Aorta (tissue), 5 donors: ENCODE measurements at regions not wholly inside any gene's neighbourhood (a gene's known extent, or its start where the extent isn't known, plus 50 kb on each side); places are given as distances from the start of the nearest gene placed in this dataset.
A peak's percentile ranks its signal among the peaks of the same experiment; 100 is the strongest.

Experiments used
- ATAC-seq: fragments of 200-7000 bp; cut with Tn5 transposase; one replicate; pipeline ENCODE4 v1.9.1; 2022; ENCODE audit warnings: moderate library complexity; ENCODE audit not compliant: low FRiP score
- DNase-seq, 2 donors: peaks; one replicate each; pipeline ENCODE4 v3.0.0-alpha.2; 2020
- H3K27ac ChIP-seq, 2 donors: one replicate each; pipeline ENCODE4 v1.5.1; 2013; ENCODE audit warnings: low read length in 2 of 2, mild to moderate bottlenecking in 2 of 2, moderate library complexity in 2 of 2, control low read depth in 1 of 2, inconsistent platforms in 1 of 2, low read depth in 1 of 2
- H3K27me3 ChIP-seq, 2 donors: one replicate each; pipeline ENCODE4 v1.6.1; 2013; ENCODE audit warnings: control low read depth in 1 of 2, low read length in 1 of 2, mild to moderate bottlenecking in 1 of 2, moderate library complexity in 1 of 2; ENCODE audit not compliant: insufficient read depth in 2 of 2, control insufficient read depth in 1 of 2
- H3K36me3 ChIP-seq, 2 donors: one replicate each; pipeline ENCODE4 v1.6.1; 2013; ENCODE audit warnings: control low read depth in 1 of 2, low read length in 1 of 2, mild to moderate bottlenecking in 1 of 2; ENCODE audit not compliant: insufficient read depth in 2 of 2, control insufficient read depth in 1 of 2
- H3K4me1 ChIP-seq, 2 donors: one replicate each; pipeline ENCODE4 v1.6.1; 2013; ENCODE audit warnings: low read length in 2 of 2, control low read depth in 1 of 2, mild to moderate bottlenecking in 1 of 2, moderate library complexity in 1 of 2; ENCODE audit not compliant: insufficient read depth in 2 of 2, control insufficient read depth in 1 of 2
- H3K4me3 ChIP-seq, 2 donors: one replicate each; pipeline ENCODE4 v1.5.1; 2013; ENCODE audit warnings: low read length in 2 of 2, control low read depth in 1 of 2, mild to moderate bottlenecking in 1 of 2
- H3K9me3 ChIP-seq: one replicate; pipeline ENCODE4 v1.6.1; 2013; ENCODE audit warnings: mild to moderate bottlenecking, low read length; ENCODE audit not compliant: control insufficient read depth
- WGBS, 2 donors: extraction: QIAGEN DNeasy Blood & Tissue Kit; methylation state at CpG; one replicate each; pipeline ENCODE4 v1.1.7; 2013; 5-methylcytosine and 5-hydroxymethylcytosine counted together
- intact Hi-C, 2 donors: fragments of 100-400 bp; cut with DNase I; formaldehyde crosslinking; loops; one replicate each; pipeline versions ENCODE4 v1.14.2 to v1.15.0; 2022
- donor health status: healthy with polysubstance abuse.
- donor health status: Bipolar disorder and iron deficiency.
- donor health status: DM: no; HTN: no; CAD: no.
- donor health status: DM: no; HTN: no; CAD: no.
- donor health status: DM: yes; HTN: yes; CAD: no.

DNA sequence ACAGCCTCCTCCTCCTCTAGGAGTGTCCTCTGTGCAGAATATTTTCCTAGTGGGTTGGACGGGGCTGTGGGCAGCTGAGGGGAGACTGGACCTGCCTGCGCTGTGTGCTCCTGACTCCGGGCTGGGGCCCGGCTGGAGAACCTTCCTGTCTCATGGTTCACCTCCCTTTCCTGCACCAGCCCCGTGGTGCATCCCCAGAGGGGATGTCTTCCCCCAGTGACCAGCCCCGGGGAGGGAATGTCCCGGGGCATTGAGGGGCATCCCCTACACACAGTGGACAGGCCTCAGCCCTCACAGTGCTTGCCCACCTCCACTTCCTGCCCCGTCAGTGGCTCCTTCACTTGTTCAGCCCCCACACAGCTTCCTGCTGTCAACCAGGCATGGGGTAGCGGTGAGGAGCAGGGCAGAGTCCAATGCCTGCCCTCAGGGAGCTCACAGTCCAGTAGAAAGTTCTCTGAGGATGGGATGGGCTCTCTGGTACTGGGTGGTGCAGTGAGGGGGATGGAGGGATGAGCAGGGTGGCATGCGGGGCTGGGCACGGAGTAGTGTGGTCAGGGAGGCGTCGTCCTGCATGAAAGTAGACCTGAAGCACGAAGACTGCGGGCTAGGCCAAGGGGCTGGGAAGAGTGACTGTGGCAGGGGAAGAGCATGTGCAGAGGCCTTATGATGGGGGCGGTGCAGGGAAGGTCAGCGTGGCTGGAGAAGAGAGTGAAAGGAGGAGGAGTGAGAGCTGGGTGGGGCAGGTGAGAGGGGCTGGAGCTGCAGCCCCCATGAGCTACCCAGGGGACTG lies 52.1 kb upstream of the PITX1 start:
- Histone ChIP-seq H3K9me3 (peaks cover 3% of the 10 kb centered on the region), H3K27ac (no peak overlapping the region), H3K27me3 (no peaks in the 10 kb centered on the region), H3K36me3 (no peaks in the 10 kb centered on the region), H3K4me1 (no peaks in the 10 kb centered on the region), H3K4me3 (no peak overlapping the region)
- WGBS, 2 donors: 93% methylated on average over 17 of the region's 17 CpGs
- peak; percentile 33 for ATAC-seq
- intact Hi-C loops: no loop called here
- DNase-seq: peak in 1 of 2 donors; percentile 68

DNA sequence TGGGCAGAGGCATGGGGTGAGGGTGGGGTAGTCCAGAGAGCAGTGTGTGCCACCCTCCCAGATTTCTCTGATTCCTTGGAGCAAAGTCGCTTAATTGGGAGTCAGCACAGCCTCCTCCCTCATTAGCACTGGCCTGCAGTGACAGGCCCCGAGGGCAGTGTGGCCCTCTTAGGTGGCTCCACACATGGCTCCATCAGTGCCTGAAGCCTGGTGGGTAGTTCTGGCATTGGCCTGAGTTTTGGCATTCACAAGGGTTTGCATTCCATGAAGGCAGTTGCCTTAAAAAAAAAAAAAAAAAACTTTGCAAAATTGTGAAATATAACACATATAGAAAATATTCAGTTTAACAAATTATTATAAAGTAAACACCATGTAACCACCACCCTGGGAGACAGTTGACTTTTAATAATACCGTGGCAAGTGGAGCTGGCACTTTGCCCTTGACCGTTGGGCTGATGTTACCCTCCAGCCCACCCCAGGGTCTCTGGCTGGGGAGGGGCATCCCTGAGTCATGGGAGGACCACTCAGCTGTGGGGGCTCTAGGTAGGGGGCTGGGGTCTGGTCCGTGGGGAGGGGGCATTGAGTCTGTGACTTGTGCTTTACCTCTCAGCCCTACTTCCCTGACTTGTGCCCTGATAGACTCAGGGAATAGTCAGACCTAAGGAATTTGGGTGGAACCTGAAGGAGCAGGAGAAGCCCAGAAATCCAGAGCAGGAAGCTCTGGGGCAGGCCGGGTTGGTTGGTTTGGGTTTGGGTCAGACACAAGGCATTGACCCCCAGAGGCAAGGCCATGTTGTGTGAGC lies 51.3 kb upstream of the PITX1 start:
- H3K9me3 ChIP-seq: peaks cover 3% of the 10 kb centered on the region
- WGBS, 2 donors: 60 to 63% methylated on average over 6 of the region's 6 CpGs
- H3K27me3 ChIP-seq: no peaks in the 10 kb centered on the region
- peak in 1 of 2 donors; percentile 41 for DNase-seq
- no peak overlapping the region for H3K4me3 ChIP-seq
- no peaks in the 10 kb centered on the region for H3K36me3 ChIP-seq
- no peaks in the 10 kb centered on the region for H3K4me1 ChIP-seq
- H3K27ac ChIP-seq: no peak overlapping the region
- intact Hi-C loops: no loop called here
- peak; percentile 22 for ATAC-seq
